ENCODE measurements at regions not wholly inside any gene's neighbourhood (a gene's known extent, or its start where the extent isn't known, plus 50 kb on each side); places are given as distances from the start of the nearest gene placed in this dataset.

- intact Hi-C loops (cut with micrococcal nuclease; ENCODE audit: unreplicated experiment) (no loop called here), in situ Hi-C loops (cut with HindIII; ENCODE audit: low pct_unique_long_range_greater_than_20kb, low sequenced_read_pairs) (no loop called here)
- Histone ChIP-seq H3K27me3 (ENCODE audit: control insufficient read depth, insufficient read depth, low read length) (no peaks in the 10 kb centered on the region), H3K4me3 (ENCODE audit: low read depth in 2 of 2, low read length in 2 of 2) (no peak overlapping the region), H3K9me3 (ENCODE audit: control insufficient read depth, insufficient read depth, low read depth, low read length) (no peaks in the 10 kb centered on the region), H3K4me1 (ENCODE audit: control insufficient read depth, insufficient read depth, low read length) (no peaks in the 10 kb centered on the region), H3K27ac (ENCODE audit: low read length) (no peak overlapping the region), H3K36me3 (ENCODE audit: control insufficient read depth, insufficient read depth, low read length) (no peaks in the 10 kb centered on the region)
- DNase-seq (ENCODE audit: low read depth, low spot score) (no peak), ATAC-seq (no peak)
- POLR2A ChIA-PET, result no interaction called here
- no TSS peak for BruUV-seq (replicated peaks)
- CTCF ChIA-PET, result no interaction called here
- no peak for TF ChIP-seq POLR2AphosphoS5 (IDR thresholded peaks at IDR 0.05; ENCODE audit: low read depth, low read length)
These were observed 202.6 kb downstream of the TLR4 start for GRCh38 chr9:117906763-117907162.

- Histone ChIP-seq H3K4me1 (ENCODE audit: control insufficient read depth, insufficient read depth, low read length) (no peaks in the 10 kb centered on the region), H3K27me3 (ENCODE audit: control insufficient read depth, insufficient read depth, low read length) (no peaks in the 10 kb centered on the region), H3K9me3 (ENCODE audit: control insufficient read depth, insufficient read depth, low read depth, low read length) (no peaks in the 10 kb centered on the region), H3K36me3 (ENCODE audit: control insufficient read depth, insufficient read depth, low read length) (no peaks in the 10 kb centered on the region), H3K4me3 (ENCODE audit: low read depth in 2 of 2, low read length in 2 of 2) (no peak overlapping the region), H3K27ac (ENCODE audit: low read length) (no peak overlapping the region)
- TF ChIP-seq SIN3A (IDR thresholded peaks at IDR 0.05; ENCODE audit: borderline replicate concordance, insufficient read depth, low read depth, low read length) (no peak), POLR2AphosphoS5 (IDR thresholded peaks at IDR 0.05; ENCODE audit: low read depth, low read length) (no peak), TCF7L2 (IDR thresholded peaks at IDR 0.05; ENCODE audit: low read depth, low read length) (no peak), CTCF (IDR thresholded peaks at IDR 0.05) (no peak)
- ATAC-seq, result no peak
- in situ Hi-C loops (cut with HindIII; ENCODE audit: low pct_unique_long_range_greater_than_20kb, low sequenced_read_pairs), result no loop called here
- no peak for DNase-seq (ENCODE audit: low read depth, low spot score)
- intact Hi-C loops (cut with micrococcal nuclease; ENCODE audit: unreplicated experiment), result no loop called here
- no TSS peak for BruUV-seq (replicated peaks)
- ChIA-PET CTCF (no interaction called here), POLR2A (no interaction called here)
These were observed 203.2 kb downstream of the TLR4 start for GRCh38 chr9:117907420-117907819.

GRCh38 chr9:117916291-117916690, 212.1 kb downstream of the TLR4 start:
- intact Hi-C loops (cut with micrococcal nuclease; ENCODE audit: unreplicated experiment), result no loop called here
- H3K27me3 ChIP-seq (ENCODE audit: control insufficient read depth, insufficient read depth, low read length), result no peaks in the 10 kb centered on the region
- no peak for ATAC-seq
- POLR2A ChIA-PET, result no interaction called here
- no TSS peak for BruUV-seq (replicated peaks)
- CTCF ChIA-PET, result no interaction called here
- H3K4me1 ChIP-seq (ENCODE audit: control insufficient read depth, insufficient read depth, low read length), result no peaks in the 10 kb centered on the region
- no peaks in the 10 kb centered on the region for H3K9me3 ChIP-seq (ENCODE audit: control insufficient read depth, insufficient read depth, low read depth, low read length)
- no peak overlapping the region for H3K4me3 ChIP-seq (ENCODE audit: low read depth in 2 of 2, low read length in 2 of 2)
- no peak for TF ChIP-seq SIN3A (IDR thresholded peaks at IDR 0.05; ENCODE audit: borderline replicate concordance, insufficient read depth, low read depth, low read length)
- in situ Hi-C loops (cut with HindIII; ENCODE audit: low pct_unique_long_range_greater_than_20kb, low sequenced_read_pairs), result no loop called here
- no peak overlapping the region for H3K27ac ChIP-seq (ENCODE audit: low read length)
- DNase-seq (ENCODE audit: low read depth, low spot score), result no peak
- H3K36me3 ChIP-seq (ENCODE audit: control insufficient read depth, insufficient read depth, low read length), result no peaks in the 10 kb centered on the region

- no peaks in the 10 kb centered on the region for H3K9me3 ChIP-seq (ENCODE audit: control insufficient read depth, insufficient read depth, low read depth, low read length)
- no peaks in the 10 kb centered on the region for H3K36me3 ChIP-seq (ENCODE audit: control insufficient read depth, insufficient read depth, low read length)
- H3K4me1 ChIP-seq (ENCODE audit: control insufficient read depth, insufficient read depth, low read length), result no peaks in the 10 kb centered on the region
- no peak overlapping the region for H3K27ac ChIP-seq (ENCODE audit: low read length)
- TF ChIP-seq REST (IDR thresholded peaks at IDR 0.05; ENCODE audit: insufficient read depth in 1 of 2, low read depth in 2 of 2, low read length in 1 of 2) (no peak), SIN3A (IDR thresholded peaks at IDR 0.05; ENCODE audit: borderline replicate concordance, insufficient read depth, low read depth, low read length) (no peak), POLR2AphosphoS5 (IDR thresholded peaks at IDR 0.05; ENCODE audit: low read depth, low read length) (no peak), CTCF (IDR thresholded peaks at IDR 0.05) (no peak), TCF7L2 (IDR thresholded peaks at IDR 0.05; ENCODE audit: low read depth, low read length) (no peak)
- POLR2A ChIA-PET, result no interaction called here
- intact Hi-C loops (cut with micrococcal nuclease; ENCODE audit: unreplicated experiment) (no loop called here), in situ Hi-C loops (cut with HindIII; ENCODE audit: low pct_unique_long_range_greater_than_20kb, low sequenced_read_pairs) (no loop called here)
- no TSS peak for BruUV-seq (replicated peaks)
- no peak for DNase-seq (ENCODE audit: low read depth, low spot score)
- no peak overlapping the region for H3K4me3 ChIP-seq (ENCODE audit: low read depth in 2 of 2, low read length in 2 of 2)
- CTCF ChIA-PET, result no interaction called here
- ATAC-seq, result no peak
- H3K27me3 ChIP-seq (ENCODE audit: control insufficient read depth, insufficient read depth, low read length), result no peaks in the 10 kb centered on the region
These were observed 213.7 kb downstream of the TLR4 start for GRCh38 chr9:117917873-117918272.

Data from Panc1 (cell line).